PC-9 (cell line): ENCODE measurements at regions not wholly inside any gene's neighbourhood (a gene's known extent, or its start where the extent isn't known, plus 50 kb on each side); places are given as distances from the start of the nearest gene placed in this dataset.

Experiments used
- BruUV-seq: library from RNA; stranded (reverse); fragments of 400-500 nt; replicated peaks from 2 replicates; lab custom pipeline; 2021; lab: Mats Ljungman, UMichigan
- CTCF ChIA-PET: fragments of 300-600 bp; sonication (Branson Sonifier 250); formaldehyde crosslinking; loops from one replicate; lab custom pipeline; 2022; ENCODE audit warnings: antibody characterized with exemption; lab: Charles Lee
- POLR2A ChIA-PET: fragments of 300-600 bp; sonication (Branson Sonifier 250); formaldehyde crosslinking; loops from one replicate; lab custom pipeline; 2022; ENCODE audit warnings: antibody characterized with exemption; ENCODE audit not compliant: unreplicated experiment; lab: Charles Lee
- DNase-seq, 2 experiments: peaks; one replicate each; pipeline versions ENCODE4 v3.0.0 to v3.0.0-alpha.2; 2015 to 2022; ENCODE audit warnings: mixed read lengths in 1 of 2
- H2AFZ ChIP-seq: fragments of 200-600 bp; sonication (generic); 2 replicates; pipeline ENCODE4 v1.8.1; 2017; ENCODE audit warnings: antibody characterized with exemption
- H3F3A ChIP-seq: fragments of 200-600 bp; sonication (generic); 2 replicates; pipeline ENCODE4 v1.8.1; 2017; ENCODE audit warnings: antibody characterized with exemption, mild to moderate bottlenecking, low read depth; ENCODE audit not compliant: insufficient read depth
- H3K27ac ChIP-seq: fragments of 200-600 bp; sonication (generic); 2 replicates; pipeline ENCODE4 v1.6.1; 2016; ENCODE audit warnings: mixed run types
- H3K27me3 ChIP-seq: fragments of 200-600 bp; sonication (generic); 2 replicates; pipeline ENCODE4 v1.6.1; 2016; ENCODE audit warnings: low read depth, mixed run types; ENCODE audit not compliant: insufficient read depth
- H3K36me3 ChIP-seq: fragments of 200-600 bp; sonication (generic); 2 replicates; pipeline ENCODE4 v1.6.1; 2016; ENCODE audit warnings: low read depth, mixed run types
- H3K4me1 ChIP-seq: fragments of 200-600 bp; sonication (generic); replicated peaks from 2 replicates; pipeline ENCODE4 v1.6.1; 2016; ENCODE audit warnings: mixed run types; ENCODE audit not compliant: insufficient read depth
- H3K4me2 ChIP-seq: fragments of 200-600 bp; sonication (generic); 2 replicates; pipeline ENCODE4 v1.6.1; 2017; ENCODE audit warnings: mixed run types
- H3K4me3 ChIP-seq: fragments of 200-600 bp; sonication (generic); 2 replicates; pipeline ENCODE4 v1.6.1; 2016; ENCODE audit warnings: mixed run types
- H3K79me2 ChIP-seq: fragments of 200-600 bp; sonication (generic); 2 replicates; pipeline ENCODE4 v1.6.1; 2017; ENCODE audit warnings: low read depth, mixed run types
- H3K9me2 ChIP-seq: fragments of 200-600 bp; sonication (generic); 2 replicates; pipeline ENCODE4 v1.8.1; 2017; ENCODE audit warnings: mild to moderate bottlenecking; ENCODE audit not compliant: insufficient read depth
- H3K9me3 ChIP-seq: fragments of 200-600 bp; sonication (generic); 2 replicates; pipeline ENCODE4 v1.8.1; 2016; ENCODE audit warnings: low read depth; ENCODE audit not compliant: insufficient read depth
- H4K20me1 ChIP-seq: fragments of 200-600 bp; sonication (generic); 2 replicates; pipeline ENCODE4 v1.8.1; 2017; ENCODE audit not compliant: insufficient read depth
- EZH2 ChIP-seq: fragments of 200-600 bp; sonication (generic); IDR thresholded peaks from 2 replicates; pipeline ENCODE4 v1.8.0; 2017; ENCODE audit warnings: antibody characterized with exemption, low read depth
- intact Hi-C: fragments of 100-400 bp; cut with micrococcal nuclease; formaldehyde crosslinking; loops from one replicate; pipeline ENCODE4 v1.10.0; 2022; ENCODE audit not compliant: unreplicated experiment
- TF ChIP-seq, protein P1 (sequence below): fragments of 200-600 bp; sonication (generic); conservative IDR thresholded peaks from 2 replicates; pipeline ENCODE4 v1.6.1; 2017; ENCODE audit warnings: mixed run types, antibody characterized with exemption, mild to moderate bottlenecking, moderate library complexity

DNA sequence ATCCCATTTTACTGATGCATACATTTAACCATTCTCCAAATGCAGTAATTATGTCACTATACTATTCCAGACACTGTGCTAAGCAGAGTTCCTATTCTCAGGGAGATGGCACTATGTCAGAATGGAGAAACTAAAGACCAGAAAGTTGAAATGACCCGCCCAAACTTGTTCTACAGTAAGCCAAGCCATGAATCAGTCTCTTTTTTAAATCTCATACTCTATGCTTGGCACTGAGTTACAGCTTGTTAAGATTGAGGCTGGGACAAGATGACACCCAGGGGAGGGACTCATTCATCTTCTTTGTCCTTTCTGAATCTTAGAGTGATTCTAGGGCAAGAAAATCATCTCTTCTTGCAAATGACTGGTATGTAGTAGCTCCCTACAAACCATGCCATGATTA lies 247.0 kb upstream of the CCL2 start:
- no peak overlapping the region for H3K4me2 ChIP-seq
- no peak overlapping the region for H3K27ac ChIP-seq
- H4K20me1 ChIP-seq: no peaks in the 10 kb centered on the region
- ChIA-PET CTCF (no interaction called here), POLR2A (no interaction called here)
- H3F3A ChIP-seq: no peaks in the 10 kb centered on the region
- H3K4me3 ChIP-seq: no peak overlapping the region
- H3K9me2 ChIP-seq: no peaks in the 10 kb centered on the region
- H3K9me3 ChIP-seq: no peaks in the 10 kb centered on the region
- no peak for TF ChIP-seq EZH2
- TF ChIP-seq, protein P1, sequence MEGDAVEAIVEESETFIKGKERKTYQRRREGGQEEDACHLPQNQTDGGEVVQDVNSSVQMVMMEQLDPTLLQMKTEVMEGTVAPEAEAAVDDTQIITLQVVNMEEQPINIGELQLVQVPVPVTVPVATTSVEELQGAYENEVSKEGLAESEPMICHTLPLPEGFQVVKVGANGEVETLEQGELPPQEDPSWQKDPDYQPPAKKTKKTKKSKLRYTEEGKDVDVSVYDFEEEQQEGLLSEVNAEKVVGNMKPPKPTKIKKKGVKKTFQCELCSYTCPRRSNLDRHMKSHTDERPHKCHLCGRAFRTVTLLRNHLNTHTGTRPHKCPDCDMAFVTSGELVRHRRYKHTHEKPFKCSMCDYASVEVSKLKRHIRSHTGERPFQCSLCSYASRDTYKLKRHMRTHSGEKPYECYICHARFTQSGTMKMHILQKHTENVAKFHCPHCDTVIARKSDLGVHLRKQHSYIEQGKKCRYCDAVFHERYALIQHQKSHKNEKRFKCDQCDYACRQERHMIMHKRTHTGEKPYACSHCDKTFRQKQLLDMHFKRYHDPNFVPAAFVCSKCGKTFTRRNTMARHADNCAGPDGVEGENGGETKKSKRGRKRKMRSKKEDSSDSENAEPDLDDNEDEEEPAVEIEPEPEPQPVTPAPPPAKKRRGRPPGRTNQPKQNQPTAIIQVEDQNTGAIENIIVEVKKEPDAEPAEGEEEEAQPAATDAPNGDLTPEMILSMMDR: no peak
- no peaks in the 10 kb centered on the region for H3K79me2 ChIP-seq
- H3K36me3 ChIP-seq: no peaks in the 10 kb centered on the region
- H2AFZ ChIP-seq: no peak overlapping the region
- no peak for DNase-seq
- H3K27me3 ChIP-seq: peaks cover 12% of the 10 kb centered on the region; the same call in 1 of the 2 replicates
- no TSS peak for BruUV-seq
- no peaks in the 10 kb centered on the region for H3K4me1 ChIP-seq
- intact Hi-C loops: no loop called here

DNA sequence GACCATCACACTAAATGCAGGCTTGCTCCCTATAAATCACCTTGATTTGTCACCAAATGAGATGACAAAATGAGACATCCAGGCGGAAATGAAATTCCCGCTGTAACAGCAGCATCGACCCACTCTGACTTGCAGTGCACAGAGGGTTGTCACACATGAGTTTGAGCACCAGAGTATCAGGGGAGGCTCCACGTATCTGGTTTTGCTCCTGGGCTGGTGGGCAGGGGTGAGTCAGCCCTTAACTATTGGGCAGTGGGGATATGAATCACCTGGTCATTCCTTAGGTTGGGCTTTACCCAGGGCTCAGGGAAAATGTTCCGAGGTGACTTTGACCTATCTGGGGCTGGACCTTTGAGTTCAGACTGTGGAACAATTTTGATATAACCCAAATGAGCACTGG lies 245.2 kb upstream of the CCL2 start:
- BruUV-seq: no TSS peak
- Histone ChIP-seq H3K4me3 (no peak overlapping the region), H3K4me1 (no peaks in the 10 kb centered on the region), H3K4me2 (no peak overlapping the region), H3F3A (no peaks in the 10 kb centered on the region), H3K36me3 (no peaks in the 10 kb centered on the region), H3K79me2 (no peaks in the 10 kb centered on the region), H3K27me3 (peaks cover 20% of the 10 kb centered on the region; the same call in 1 of the 2 replicates), H4K20me1 (no peaks in the 10 kb centered on the region), H3K9me3 (no peaks in the 10 kb centered on the region), H2AFZ (no peak overlapping the region), H3K27ac (no peak overlapping the region), H3K9me2 (no peaks in the 10 kb centered on the region)
- intact Hi-C loops: no loop called here
- TF ChIP-seq, protein P1: no peak
- TF ChIP-seq EZH2: no peak
- DNase-seq: no peak
- CTCF ChIA-PET: no interaction called here
- POLR2A ChIA-PET: no interaction called here

DNA sequence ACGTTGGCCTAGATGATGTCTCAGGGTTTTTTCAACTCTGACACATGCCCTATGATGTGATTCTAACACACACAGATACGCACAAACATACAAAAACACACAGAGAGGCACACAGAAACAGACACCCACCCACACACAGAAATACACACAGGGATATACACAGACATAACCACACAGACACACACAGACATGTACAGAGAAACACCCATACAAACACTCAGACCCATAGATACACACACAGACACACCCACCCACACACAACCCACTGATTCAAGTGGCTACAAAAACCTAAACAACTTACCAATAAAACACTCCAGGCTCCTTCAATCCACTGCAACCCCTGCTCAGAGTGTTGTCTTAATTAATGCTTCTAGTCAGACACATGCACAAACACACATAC lies 244.6 kb upstream of the CCL2 start:
- H3K4me2 ChIP-seq: no peak overlapping the region
- H3K27ac ChIP-seq: no peak overlapping the region
- intact Hi-C loops: no loop called here
- no TSS peak for BruUV-seq
- no peaks in the 10 kb centered on the region for H3K9me3 ChIP-seq
- H3F3A ChIP-seq: no peaks in the 10 kb centered on the region
- TF ChIP-seq, protein P1: no peak
- TF ChIP-seq EZH2: no peak
- H3K27me3 ChIP-seq: peaks cover 20% of the 10 kb centered on the region; the same call in 1 of the 2 replicates
- ChIA-PET POLR2A (no interaction called here), CTCF (no interaction called here)
- no peaks in the 10 kb centered on the region for H4K20me1 ChIP-seq
- DNase-seq: no peak
- no peak overlapping the region for H3K4me3 ChIP-seq
- H2AFZ ChIP-seq: no peak overlapping the region
- no peaks in the 10 kb centered on the region for H3K79me2 ChIP-seq
- no peaks in the 10 kb centered on the region for H3K36me3 ChIP-seq
- no peaks in the 10 kb centered on the region for H3K4me1 ChIP-seq
- no peaks in the 10 kb centered on the region for H3K9me2 ChIP-seq
